Activated CD4-positive, alpha-beta T cell treated with anti-CD3 and anti-CD28 coated beads for 4 hours (primary cell): ENCODE measurements at regions not wholly inside any gene's neighbourhood (a gene's known extent, or its start where the extent isn't known, plus 50 kb on each side); places are given as distances from the start of the nearest gene placed in this dataset.
"Not testable (repeated sequence)": the region's sequence is repeated elsewhere in the genome, so short reads cannot be mapped to it uniquely, and the experiment has no call there.

Experiments
- DNase-seq, 2 donors: peaks; one replicate each; pipeline ENCODE4 v3.0.0-alpha.2; 2020

GRCh38 chr1:221263831-221264767 lies 384.9 kb downstream of the HLX start:
- peak; percentile 20 to 21 for DNase-seq

GRCh38 chr1:221264848-221265247 lies 385.6 kb downstream of the HLX start:
- DNase-seq: no peak

GRCh38 chr1:221268295-221268694 lies 389.1 kb downstream of the HLX start:
- no peak for DNase-seq

GRCh38 chr1:221271701-221272100 lies 392.5 kb downstream of the HLX start:
- DNase-seq: no peak

- no peak for DNase-seq
Measured at GRCh38 chr1:221272940-221273339, 393.7 kb downstream of the HLX start.

- DNase-seq: no peak
Measured at GRCh38 chr1:221274373-221274772, 395.1 kb downstream of the HLX start.

GRCh38 chr1:221276896-221277409 lies 397.7 kb downstream of the HLX start:
- DNase-seq: no peak

GRCh38 chr1:221279146-221279545 lies 399.9 kb downstream of the HLX start:
- DNase-seq: no peak

GRCh38 chr1:221283532-221283931 lies 404.3 kb downstream of the HLX start:
- no peak for DNase-seq

GRCh38 chr1:221284028-221284427 lies 404.8 kb downstream of the HLX start:
- DNase-seq: no peak

- DNase-seq: not testable (repeated sequence)
Measured at GRCh38 chr1:221284991-221285390, 405.7 kb downstream of the HLX start.

GRCh38 chr1:221285458-221286210 lies 406.4 kb downstream of the HLX start:
- not testable (repeated sequence) for DNase-seq

GRCh38 chr1:221286399-221286798 lies 407.2 kb downstream of the HLX start:
- no peak for DNase-seq

- no peak for DNase-seq
Measured at GRCh38 chr1:221289103-221289502, 409.9 kb downstream of the HLX start.

GRCh38 chr1:221290669-221291068 lies 411.4 kb downstream of the HLX start:
- no peak for DNase-seq

GRCh38 chr1:221291113-221291512 lies 411.9 kb downstream of the HLX start:
- DNase-seq: no peak

- DNase-seq: no peak
Measured at GRCh38 chr1:221292652-221293051, 413.4 kb downstream of the HLX start.

- no peak for DNase-seq
Measured at GRCh38 chr1:221294242-221294641, 415.0 kb downstream of the HLX start.

- no peak for DNase-seq
Measured at GRCh38 chr1:221302357-221302756, 423.1 kb downstream of the HLX start.

GRCh38 chr1:221302810-221303209 lies 423.6 kb downstream of the HLX start:
- DNase-seq: no peak

- DNase-seq: no peak
Measured at GRCh38 chr1:221303623-221304022, 424.4 kb downstream of the HLX start.

- no peak for DNase-seq
Measured at GRCh38 chr1:221306239-221306638, 427.0 kb downstream of the HLX start.
